NCI-H748 treated with DMSO at 0.1 percent for 48 hours (cell line): ENCODE measurements at regions not wholly inside any gene's neighbourhood (a gene's known extent, or its start where the extent isn't known, plus 50 kb on each side); places are given as distances from the start of the nearest gene placed in this dataset.

Experiments
- DNase-seq: peaks from one replicate; lab custom pipeline; 2025; lab: John Stamatoyannopoulos, UW

GRCh38 chr2:510839-511238 is 166.4 kb downstream of the TMEM18 start:
- no peak for DNase-seq

- no peak for DNase-seq
These were observed 167.3 kb downstream of the TMEM18 start for GRCh38 chr2:509888-510287.

GRCh38 chr2:508121-508520 is 169.1 kb downstream of the TMEM18 start:
- no peak for DNase-seq

- no peak for DNase-seq
These were observed 170.3 kb downstream of the TMEM18 start for GRCh38 chr2:506866-507265.

GRCh38 chr2:506451-506850 is 170.8 kb downstream of the TMEM18 start:
- DNase-seq: no peak

GRCh38 chr2:505941-506340 is 171.3 kb downstream of the TMEM18 start:
- DNase-seq: no peak

- DNase-seq: no peak
These were observed 173.8 kb downstream of the TMEM18 start for GRCh38 chr2:503288-503999.

GRCh38 chr2:502831-503230 is 174.4 kb downstream of the TMEM18 start:
- DNase-seq: no peak

- no peak for DNase-seq
These were observed 175.5 kb downstream of the TMEM18 start for GRCh38 chr2:501667-502066.

GRCh38 chr2:501130-501529 is 176.1 kb downstream of the TMEM18 start:
- DNase-seq: no peak

GRCh38 chr2:499726-500125 is 177.5 kb downstream of the TMEM18 start:
- no peak for DNase-seq

- DNase-seq: no peak
These were observed 178.6 kb downstream of the TMEM18 start for GRCh38 chr2:498493-499178.

- no peak for DNase-seq
These were observed 179.3 kb downstream of the TMEM18 start for GRCh38 chr2:497770-498492.

GRCh38 chr2:496729-497128 is 180.5 kb downstream of the TMEM18 start:
- no peak for DNase-seq

- DNase-seq: no peak
These were observed 181.4 kb downstream of the TMEM18 start for GRCh38 chr2:495745-496275.

GRCh38 chr2:494853-495252 is 182.4 kb downstream of the TMEM18 start:
- no peak for DNase-seq

GRCh38 chr2:493228-493627 is 184.0 kb downstream of the TMEM18 start:
- no peak for DNase-seq

- no peak for DNase-seq
These were observed 185.0 kb downstream of the TMEM18 start for GRCh38 chr2:492178-492577.

GRCh38 chr2:489838-490237 is 187.4 kb downstream of the TMEM18 start:
- no peak for DNase-seq

- DNase-seq: no peak
These were observed 188.1 kb downstream of the TMEM18 start for GRCh38 chr2:489084-489483.

GRCh38 chr2:487186-488079 is 189.8 kb downstream of the TMEM18 start:
- DNase-seq: no peak

GRCh38 chr2:486371-486770 is 190.8 kb downstream of the TMEM18 start:
- no peak for DNase-seq
